ENCODE measurements at regions not wholly inside any gene's neighbourhood (a gene's known extent, or its start where the extent isn't known, plus 50 kb on each side); places are given as distances from the start of the nearest gene placed in this dataset.
"Not testable (repeated sequence)": the region's sequence is repeated elsewhere in the genome, so short reads cannot be mapped to it uniquely, and the experiment has no call there.

DNA sequence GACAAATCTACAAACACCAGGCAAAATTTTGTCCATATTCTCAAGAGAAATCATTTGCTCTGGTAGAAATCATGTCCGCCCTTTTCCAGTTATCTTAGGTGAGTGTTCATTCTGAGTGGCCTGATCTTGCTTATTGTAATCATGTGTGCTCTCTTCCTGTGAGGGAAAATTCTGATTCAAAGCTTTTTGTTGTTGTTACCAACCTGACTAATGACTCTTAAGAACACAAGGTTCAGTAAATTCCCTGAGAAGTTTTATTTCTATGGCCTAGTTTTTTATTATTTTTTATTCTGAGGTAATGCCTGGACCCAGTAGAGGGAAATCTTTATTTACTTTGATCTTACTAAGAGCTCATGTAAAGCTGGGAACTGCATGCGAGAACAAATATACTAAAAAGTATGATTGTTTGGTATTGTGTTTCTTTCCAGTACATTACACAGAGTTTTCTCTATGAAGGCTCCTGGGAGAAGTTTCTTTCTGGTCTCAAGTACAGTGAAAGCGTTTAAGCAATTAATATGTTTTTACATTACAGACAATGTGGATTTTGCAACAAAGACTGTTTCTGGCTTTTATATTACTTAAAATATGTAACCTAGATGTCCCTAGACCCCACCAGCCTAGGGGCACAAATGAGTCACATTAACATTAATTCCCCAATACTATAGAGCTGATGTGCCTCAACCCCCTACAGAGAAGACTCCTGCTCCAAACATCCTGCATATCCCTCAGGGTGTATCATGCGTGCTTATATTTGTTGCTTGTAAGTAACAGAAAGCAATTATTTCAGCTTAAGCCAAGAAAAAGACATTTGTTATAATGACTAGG, 138.1 kb downstream of the TMEM167A start:
- Mint-ChIP-seq H3K27ac (no peak overlapping the region), H3K36me3 (no peaks in the 10 kb centered on the region), H3K27me3 (peaks cover 2% of the 10 kb centered on the region), H3K9me3 (no peaks in the 10 kb centered on the region), H3K4me3 (no peak overlapping the region), H3K4me1 (ENCODE audit: low read depth) (no peaks in the 10 kb centered on the region)
- no peak for DNase-seq
- CTCF ChIA-PET = no interaction called here
- POLR2A ChIA-PET = no interaction called here
- intact Hi-C loops (cut with micrococcal nuclease) = no loop called here

DNA sequence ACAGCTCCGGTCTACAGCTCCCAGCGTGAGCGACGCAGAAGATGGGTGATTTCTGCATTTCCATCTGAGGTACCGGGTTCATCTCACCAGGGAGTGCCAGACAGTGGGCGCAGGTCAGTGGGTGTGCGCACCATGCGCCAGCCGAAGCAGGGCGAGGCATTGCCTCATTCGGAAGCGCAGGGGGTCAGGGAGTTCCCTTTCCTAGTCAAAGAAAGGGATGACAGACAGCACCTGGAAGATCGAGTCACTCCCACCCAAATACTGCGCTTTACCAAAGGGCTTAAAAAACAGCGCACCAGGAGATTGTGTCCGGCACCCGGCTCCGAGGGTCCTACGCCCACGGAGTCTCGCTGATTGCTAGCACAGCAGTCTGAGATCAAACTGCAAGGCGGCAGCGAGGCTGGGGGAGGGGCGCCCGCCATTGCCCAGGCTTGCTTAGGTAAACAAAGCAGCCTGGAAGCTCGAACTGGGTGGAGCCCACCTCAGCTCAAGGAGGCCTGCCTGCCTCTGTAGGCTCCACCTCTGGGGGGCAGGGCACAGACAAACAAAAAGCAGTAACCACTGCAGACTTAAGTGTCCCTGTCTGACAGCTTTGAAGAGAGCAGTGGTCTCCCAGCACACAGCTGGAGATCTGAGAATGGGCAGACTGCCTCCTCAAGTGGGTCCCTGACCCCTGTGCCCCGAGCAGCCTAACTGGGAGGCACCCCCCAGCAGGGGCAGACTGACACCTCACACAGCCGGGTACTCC, 144.5 kb downstream of the TMEM167A start:
- intact Hi-C loops (cut with micrococcal nuclease); H3K9me3 Mint-ChIP-seq; H3K27ac Mint-ChIP-seq; H3K4me1 Mint-ChIP-seq (ENCODE audit: low read depth); DNase-seq; H3K4me3 Mint-ChIP-seq; H3K27me3 Mint-ChIP-seq; POLR2A ChIA-PET; H3K36me3 Mint-ChIP-seq; CTCF ChIA-PET: not testable (repeated sequence)

DNA sequence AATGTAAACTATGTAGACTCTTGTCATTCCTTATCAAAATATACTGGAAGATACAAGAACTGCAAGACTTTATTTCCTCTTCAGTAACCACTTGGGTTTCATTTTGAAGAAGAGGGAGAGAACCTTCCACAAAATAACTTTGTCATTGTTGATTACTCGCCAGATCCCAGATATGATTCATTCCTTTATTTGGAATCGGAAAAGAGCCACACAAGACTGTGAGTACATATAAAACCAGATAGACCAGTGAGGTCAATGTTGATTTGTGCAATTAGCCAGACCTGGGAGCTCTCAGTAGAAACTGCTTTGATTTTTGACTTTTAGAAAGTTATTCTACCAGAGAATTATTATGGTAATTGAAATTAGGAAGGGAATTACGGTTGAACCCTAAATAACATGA, 146.1 kb downstream of the TMEM167A start:
- Mint-ChIP-seq H3K27ac (no peak overlapping the region), H3K9me3 (no peaks in the 10 kb centered on the region), H3K27me3 (peaks cover 5% of the 10 kb centered on the region), H3K36me3 (no peaks in the 10 kb centered on the region), H3K4me1 (ENCODE audit: low read depth) (no peaks in the 10 kb centered on the region), H3K4me3 (no peak overlapping the region)
- ChIA-PET POLR2A (no interaction called here), CTCF (no interaction called here)
- no peak for DNase-seq
- intact Hi-C loops (cut with micrococcal nuclease) = no loop called here

GRCh38 chr5:82925061-82925411, 152.2 kb downstream of the TMEM167A start:
- Mint-ChIP-seq H3K27ac (no peak overlapping the region), H3K27me3 (peaks cover under 1% of the 10 kb centered on the region), H3K4me1 (ENCODE audit: low read depth) (peaks cover 6% of the 10 kb centered on the region), H3K36me3 (no peaks in the 10 kb centered on the region), H3K9me3 (no peaks in the 10 kb centered on the region), H3K4me3 (no peak overlapping the region)
- ChIA-PET POLR2A (no interaction called here), CTCF (no interaction called here)
- no peak for DNase-seq
- intact Hi-C loops (cut with micrococcal nuclease) = no loop called here

DNA sequence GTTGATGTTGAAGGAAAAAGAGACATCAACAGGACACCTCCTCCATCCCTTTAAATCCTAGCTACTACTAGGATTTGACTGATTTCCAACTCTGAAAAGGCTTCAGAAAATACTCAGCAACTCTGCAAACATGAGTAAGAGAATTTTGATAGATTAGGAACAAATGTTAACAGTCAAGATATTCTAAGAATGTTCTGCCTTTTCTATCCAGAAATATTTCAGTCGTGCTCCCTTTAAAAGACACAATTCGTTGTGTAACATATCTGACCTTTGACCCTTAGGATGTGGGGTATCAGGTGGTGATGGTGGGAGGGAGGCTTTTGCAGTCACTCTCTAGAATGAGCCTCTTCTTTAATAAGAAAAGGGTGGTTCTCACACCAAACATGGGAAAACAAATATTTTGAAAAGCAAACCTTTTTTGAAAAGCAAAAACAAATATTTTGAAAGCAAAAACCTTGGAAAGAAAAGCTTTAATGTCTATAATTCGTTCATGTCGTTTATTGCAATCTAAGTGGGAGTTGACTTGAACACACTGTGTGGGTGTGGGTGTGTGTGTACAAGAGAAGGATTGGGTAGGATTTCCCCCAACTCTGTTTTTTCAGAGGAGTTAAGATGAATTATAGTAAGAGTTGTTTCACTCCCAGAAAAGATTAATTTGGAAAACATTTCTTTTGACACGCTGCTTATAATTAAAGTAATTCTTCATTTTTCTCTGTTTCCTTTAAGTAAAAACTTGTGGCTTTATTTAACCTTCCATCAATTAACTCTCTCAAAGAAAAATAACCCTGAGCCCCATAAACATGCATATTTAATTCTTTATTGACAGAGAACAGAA, 152.8 kb downstream of the TMEM167A start:
- intact Hi-C loops (cut with micrococcal nuclease) = no loop called here
- H3K27ac Mint-ChIP-seq = no peak overlapping the region
- ChIA-PET CTCF (no interaction called here), POLR2A (no interaction called here)
- H3K36me3 Mint-ChIP-seq = no peaks in the 10 kb centered on the region
- no peak overlapping the region for H3K4me3 Mint-ChIP-seq
- no peak for DNase-seq
- H3K27me3 Mint-ChIP-seq = no peaks in the 10 kb centered on the region
- H3K4me1 Mint-ChIP-seq (ENCODE audit: low read depth) = peaks cover 6% of the 10 kb centered on the region
- H3K9me3 Mint-ChIP-seq = no peaks in the 10 kb centered on the region

DNA sequence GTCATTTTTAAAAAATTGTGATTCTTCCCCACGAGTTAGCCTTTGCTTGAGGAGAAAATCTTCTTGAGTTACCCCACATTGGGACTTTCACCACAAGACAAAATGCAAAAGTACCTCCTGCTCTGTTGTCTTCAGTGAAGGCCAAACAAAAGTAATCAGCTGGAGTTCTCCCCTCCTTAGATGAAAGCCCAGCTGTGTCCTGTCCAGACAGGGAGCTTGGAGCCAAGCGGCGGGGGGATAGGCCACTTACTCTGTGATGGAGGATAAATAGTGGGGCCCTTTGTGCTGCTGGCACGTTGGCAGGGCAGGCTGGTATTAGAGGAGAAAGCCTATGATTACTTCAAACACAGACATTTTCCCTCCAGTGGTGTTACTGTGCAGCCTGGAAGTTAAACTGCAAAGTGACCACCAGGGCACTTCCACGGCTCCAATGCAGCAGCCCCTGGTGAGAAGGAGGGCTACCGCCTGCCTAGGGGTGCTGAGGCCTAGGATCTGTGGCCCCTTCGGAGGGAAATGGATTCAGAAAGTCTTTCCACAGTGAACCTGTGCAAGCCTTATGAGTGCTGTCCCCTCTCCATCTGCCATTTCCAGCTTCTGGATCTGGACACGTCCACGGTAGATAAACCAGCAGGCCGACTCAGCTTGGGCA, 155.0 kb downstream of the TMEM167A start:
- no peak for DNase-seq
- ChIA-PET CTCF (no interaction called here), POLR2A (no interaction called here)
- Mint-ChIP-seq H3K27ac (no peak overlapping the region), H3K4me1 (ENCODE audit: low read depth) (peaks cover 6% of the 10 kb centered on the region), H3K4me3 (no peak overlapping the region), H3K27me3 (no peaks in the 10 kb centered on the region), H3K36me3 (no peaks in the 10 kb centered on the region), H3K9me3 (no peaks in the 10 kb centered on the region)
- intact Hi-C loops (cut with micrococcal nuclease) = no loop called here

DNA sequence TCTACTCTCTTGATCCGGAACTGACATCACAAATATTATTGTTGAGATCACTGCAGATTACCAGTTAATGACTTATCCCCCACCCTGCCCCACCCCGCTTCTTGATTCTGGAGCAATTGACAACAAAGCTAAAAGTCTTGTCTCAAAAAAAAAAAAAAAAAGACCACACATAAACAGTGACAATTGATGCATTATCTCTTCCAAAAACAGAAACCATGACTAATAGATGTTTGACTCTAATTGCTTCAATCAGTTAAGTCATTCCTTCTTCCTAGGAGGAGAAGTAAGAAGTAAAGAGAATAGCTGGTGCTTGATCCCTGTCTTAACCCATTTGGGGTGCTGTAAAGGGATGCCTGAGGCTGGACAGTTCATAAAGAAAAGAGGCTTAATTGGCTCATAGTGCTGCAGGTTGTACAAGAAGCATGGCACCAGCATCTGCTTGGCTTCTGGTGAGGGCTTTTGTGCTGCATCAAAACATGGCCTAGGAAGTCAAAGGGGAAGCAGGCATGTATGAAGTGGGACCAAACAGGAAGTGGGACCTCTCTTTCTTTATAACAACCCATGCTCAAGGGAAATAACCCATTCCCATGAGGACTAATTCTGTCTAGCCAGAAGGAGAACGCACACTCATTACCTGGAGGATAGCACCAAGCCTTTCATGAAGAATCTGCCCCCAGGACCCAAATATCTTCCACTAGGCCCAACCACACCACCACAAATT, 158.7 kb downstream of the TMEM167A start:
- Mint-ChIP-seq H3K4me1 (ENCODE audit: low read depth) (no peaks in the 10 kb centered on the region), H3K9me3 (peaks cover 24% of the 10 kb centered on the region), H3K36me3 (peaks cover 3% of the 10 kb centered on the region), H3K27me3 (no peaks in the 10 kb centered on the region), H3K4me3 (no peak overlapping the region), H3K27ac (no peak overlapping the region)
- ChIA-PET POLR2A (no interaction called here), CTCF (no interaction called here)
- DNase-seq = no peak
- intact Hi-C loops (cut with micrococcal nuclease) = no loop called here

GRCh38 chr5:82917584-82917983, 159.6 kb downstream of the TMEM167A start:
- ChIA-PET POLR2A (no interaction called here), CTCF (no interaction called here)
- H3K4me3 Mint-ChIP-seq = no peak overlapping the region
- peaks cover 2% of the 10 kb centered on the region for H3K27me3 Mint-ChIP-seq
- intact Hi-C loops (cut with micrococcal nuclease) = no loop called here
- no peak overlapping the region for H3K27ac Mint-ChIP-seq
- H3K36me3 Mint-ChIP-seq = peaks cover 3% of the 10 kb centered on the region
- peaks cover 24% of the 10 kb centered on the region for H3K9me3 Mint-ChIP-seq
- no peaks in the 10 kb centered on the region for H3K4me1 Mint-ChIP-seq (ENCODE audit: low read depth)
- no peak for DNase-seq

- POLR2A ChIA-PET = no interaction called here
- intact Hi-C loops (cut with micrococcal nuclease) = no loop called here
- Mint-ChIP-seq H3K4me1 (ENCODE audit: low read depth) (no peaks in the 10 kb centered on the region), H3K36me3 (peaks cover 3% of the 10 kb centered on the region), H3K27ac (no peak overlapping the region), H3K27me3 (peaks cover 9% of the 10 kb centered on the region), H3K9me3 (peaks cover 24% of the 10 kb centered on the region), H3K4me3 (no peak overlapping the region)
- CTCF ChIA-PET = no interaction called here
- DNase-seq = no peak
Measured at GRCh38 chr5:82913971-82914370, 163.2 kb downstream of the TMEM167A start.

DNA sequence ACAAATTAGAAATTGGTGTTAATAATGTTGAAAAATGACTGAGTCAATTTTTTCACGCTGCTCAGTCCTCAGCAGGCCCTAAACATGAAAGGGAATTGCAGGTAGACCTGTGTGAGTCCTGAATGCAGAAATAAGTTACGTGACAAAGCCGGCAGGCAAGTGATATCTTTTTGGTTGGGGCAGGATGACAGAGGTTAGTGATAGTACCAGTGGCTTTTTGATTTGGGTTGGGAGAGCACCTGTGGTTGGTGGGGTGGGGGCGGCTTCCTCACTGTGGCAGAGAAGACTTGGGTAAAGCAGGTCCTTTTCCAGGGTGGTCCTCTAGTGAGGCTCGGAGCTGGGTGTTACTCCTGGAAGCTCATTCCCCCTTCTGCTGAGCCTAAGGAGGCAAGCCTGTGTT, 164.7 kb downstream of the TMEM167A start:
- H3K4me1 Mint-ChIP-seq (ENCODE audit: low read depth) = no peaks in the 10 kb centered on the region
- H3K4me3 Mint-ChIP-seq = no peak overlapping the region
- peaks cover 9% of the 10 kb centered on the region for H3K27me3 Mint-ChIP-seq
- peaks cover 3% of the 10 kb centered on the region for H3K36me3 Mint-ChIP-seq
- ChIA-PET POLR2A (no interaction called here), CTCF (no interaction called here)
- H3K9me3 Mint-ChIP-seq = peaks cover 24% of the 10 kb centered on the region
- H3K27ac Mint-ChIP-seq = no peak overlapping the region
- DNase-seq = no peak
- intact Hi-C loops (cut with micrococcal nuclease) = no loop called here

- Mint-ChIP-seq H3K4me1 (ENCODE audit: low read depth) (no peaks in the 10 kb centered on the region), H3K27ac (no peak overlapping the region), H3K9me3 (peaks cover 23% of the 10 kb centered on the region), H3K36me3 (peaks cover 3% of the 10 kb centered on the region), H3K4me3 (no peak overlapping the region), H3K27me3 (peaks cover 9% of the 10 kb centered on the region)
- ChIA-PET CTCF (no interaction called here), POLR2A (no interaction called here)
- DNase-seq = peak; percentile 16
- intact Hi-C loops (cut with micrococcal nuclease) = no loop called here
Measured at GRCh38 chr5:82911910-82912309, 165.3 kb downstream of the TMEM167A start.

- peaks cover 13% of the 10 kb centered on the region for H3K9me3 Mint-ChIP-seq
- peaks cover 3% of the 10 kb centered on the region for H3K36me3 Mint-ChIP-seq
- intact Hi-C loops (cut with micrococcal nuclease) = no loop called here
- ChIA-PET POLR2A (no interaction called here), CTCF (no interaction called here)
- H3K4me3 Mint-ChIP-seq = no peak overlapping the region
- DNase-seq = no peak
- peaks cover 10% of the 10 kb centered on the region for H3K27me3 Mint-ChIP-seq
- H3K27ac Mint-ChIP-seq = no peak overlapping the region
- no peaks in the 10 kb centered on the region for H3K4me1 Mint-ChIP-seq (ENCODE audit: low read depth)
Measured at GRCh38 chr5:82910905-82911304, 166.3 kb downstream of the TMEM167A start.
